Upper lobe of right lung (tissue), 1 donor: ENCODE measurements at regions not wholly inside any gene's neighbourhood (a gene's known extent, or its start where the extent isn't known, plus 50 kb on each side); places are given as distances from the start of the nearest gene placed in this dataset.
"Not testable (repeated sequence)": the region's sequence is repeated elsewhere in the genome, so short reads cannot be mapped to it uniquely, and the experiment has no call there.

ENCODE experiments used
- ATAC-seq: fragments of 200-7000 bp; cut with Tn5 transposase; one replicate; pipeline ENCODE4 v1.9.1; 2020; ENCODE audit warnings: mild to moderate bottlenecking, moderate library complexity
- DNase-seq: peaks from one replicate; pipeline ENCODE4 v3.0.0-alpha.2; 2020
- H3K27ac ChIP-seq: fragments of 200-600 bp; one replicate; pipeline ENCODE4 v1.8.0; 2022
- H3K27me3 ChIP-seq: fragments of 200-600 bp; one replicate; pipeline ENCODE4 v1.8.0; 2022; ENCODE audit warnings: mild to moderate bottlenecking
- H3K36me3 ChIP-seq: fragments of 200-600 bp; one replicate; pipeline ENCODE4 v1.8.0; 2022
- H3K4me1 ChIP-seq: fragments of 200-600 bp; one replicate; pipeline ENCODE4 v1.8.0; 2022
- H3K4me3 ChIP-seq: fragments of 200-600 bp; one replicate; pipeline ENCODE4 v1.8.0; 2022; ENCODE audit warnings: mild to moderate bottlenecking
- H3K9me3 ChIP-seq: fragments of 200-600 bp; one replicate; pipeline ENCODE4 v1.8.0; 2022
- CTCF ChIP-seq: fragments of 200-600 bp; IDR thresholded peaks from one replicate; pipeline ENCODE4 v1.8.0; 2022; ENCODE audit warnings: antibody characterized with exemption
- intact Hi-C: fragments of 100-400 bp; cut with DNase I; formaldehyde crosslinking; loops from one replicate; pipeline ENCODE4 v1.11.0; 2022
- donor health status: DM: no; HTN: yes; CAD: no; lungs with severe emphysema.

DNA sequence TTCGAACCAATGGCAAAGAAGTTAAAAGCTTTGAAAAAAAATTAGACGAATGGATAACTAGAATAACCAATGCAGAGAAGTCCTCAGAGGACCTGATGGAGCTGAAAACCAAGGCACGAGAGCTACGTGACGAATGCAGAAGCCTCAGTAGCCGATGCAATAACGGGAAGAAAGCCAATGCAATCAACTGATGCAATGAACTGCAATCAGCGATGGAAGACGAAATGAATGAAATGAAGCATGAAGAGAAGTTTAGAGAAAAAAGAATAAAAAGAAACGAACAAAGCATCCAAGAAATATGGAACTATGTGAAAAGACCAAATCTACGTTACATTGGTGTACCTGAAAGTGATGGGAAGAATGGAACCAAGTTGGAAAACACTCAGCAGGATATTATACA is 52.6 kb upstream of the MRPS30 start:
- H3K4me3 ChIP-seq, H3K27me3 ChIP-seq, H3K4me1 ChIP-seq, H3K9me3 ChIP-seq, H3K27ac ChIP-seq, DNase-seq, ATAC-seq, H3K36me3 ChIP-seq, intact Hi-C loops: not testable (repeated sequence)

- intact Hi-C loops: no loop called here
- Histone ChIP-seq H3K9me3 (no peaks in the 10 kb centered on the region), H3K4me3 (no peak overlapping the region), H3K4me1 (no peaks in the 10 kb centered on the region), H3K27ac (no peak overlapping the region), H3K36me3 (no peaks in the 10 kb centered on the region), H3K27me3 (no peaks in the 10 kb centered on the region)
- DNase-seq (no peak), ATAC-seq (no peak)
- no peak for TF ChIP-seq CTCF
These were observed 61.4 kb upstream of the MRPS30 start for GRCh38 chr5:44747396-44747795.

GRCh38 chr5:44740660-44741059 is 68.1 kb upstream of the MRPS30 start:
- intact Hi-C loops: no loop called here
- Histone ChIP-seq H3K9me3 (no peaks in the 10 kb centered on the region), H3K4me3 (no peak overlapping the region), H3K27me3 (no peaks in the 10 kb centered on the region), H3K4me1 (no peaks in the 10 kb centered on the region), H3K36me3 (no peaks in the 10 kb centered on the region), H3K27ac (no peak overlapping the region)
- ATAC-seq (no peak), DNase-seq (no peak)
- no peak for TF ChIP-seq CTCF

DNA sequence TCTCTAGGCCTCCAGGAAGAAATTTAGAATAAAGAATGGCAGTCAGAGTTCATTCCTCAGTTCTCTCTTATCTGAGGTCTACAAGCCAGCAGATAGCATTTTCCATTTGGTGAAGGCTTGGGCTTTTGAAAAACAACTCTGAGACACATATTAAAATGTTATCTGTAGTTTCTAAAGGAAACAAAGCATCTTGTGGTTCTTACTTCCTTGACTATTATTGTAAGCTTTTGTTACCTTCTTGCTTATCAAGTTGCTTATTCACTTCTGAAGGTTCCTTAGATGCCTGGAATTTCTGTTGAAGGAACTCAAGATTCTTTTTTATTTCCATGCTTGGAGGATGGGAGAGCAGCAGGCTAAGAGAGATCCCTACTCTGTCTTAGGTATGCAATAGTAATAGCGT is 79.2 kb upstream of the MRPS30 start:
- intact Hi-C loops: no loop called here
- no peaks in the 10 kb centered on the region for H3K9me3 ChIP-seq
- ATAC-seq (no peak), DNase-seq (no peak)
- no peaks in the 10 kb centered on the region for H3K36me3 ChIP-seq
- no peaks in the 10 kb centered on the region for H3K4me1 ChIP-seq
- TF ChIP-seq CTCF: no peak
- H3K27ac ChIP-seq: no peak overlapping the region
- no peaks in the 10 kb centered on the region for H3K27me3 ChIP-seq
- no peak overlapping the region for H3K4me3 ChIP-seq

- TF ChIP-seq CTCF: no peak
These were observed 81.6 kb upstream of the MRPS30 start for GRCh38 chr5:44727100-44727499.

DNA sequence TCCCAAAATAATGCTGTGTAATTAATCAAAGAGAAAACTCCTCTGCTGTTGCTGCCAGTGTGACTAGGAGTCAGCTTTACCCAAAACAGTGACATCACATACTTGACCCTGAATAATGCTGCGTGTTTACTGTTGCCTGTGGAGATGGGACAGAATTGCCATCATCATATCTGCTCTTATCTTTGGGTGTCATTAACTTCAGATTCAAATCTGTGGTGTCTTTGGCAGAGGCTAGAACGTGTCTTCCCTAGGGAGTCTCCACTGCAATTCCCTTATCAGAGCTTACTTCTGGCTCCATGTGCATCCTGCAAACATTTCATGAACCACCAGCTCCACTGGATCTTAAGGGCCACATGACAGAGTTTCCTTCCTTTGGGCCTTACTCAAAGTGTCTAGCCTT is 88.9 kb upstream of the MRPS30 start:
- ATAC-seq (no peak), DNase-seq (no peak)
- Histone ChIP-seq H3K27me3 (no peaks in the 10 kb centered on the region), H3K9me3 (no peaks in the 10 kb centered on the region), H3K36me3 (no peaks in the 10 kb centered on the region), H3K27ac (no peak overlapping the region), H3K4me3 (no peak overlapping the region), H3K4me1 (no peaks in the 10 kb centered on the region)
- intact Hi-C loops: no loop called here
- no peak for TF ChIP-seq CTCF

More at GRCh38 chr5:44727100-44727499, 81.6 kb upstream of the MRPS30 start:
- Histone ChIP-seq H3K9me3 (no peaks in the 10 kb centered on the region), H3K27me3 (no peaks in the 10 kb centered on the region), H3K27ac (no peak overlapping the region), H3K36me3 (no peaks in the 10 kb centered on the region), H3K4me3 (no peak overlapping the region), H3K4me1 (no peaks in the 10 kb centered on the region)
- no peak for ATAC-seq
- DNase-seq: no peak
- intact Hi-C loops: no loop called here
